Neural cell (in vitro differentiated cells): ENCODE measurements at regions not wholly inside any gene's neighbourhood (a gene's known extent, or its start where the extent isn't known, plus 50 kb on each side); places are given as distances from the start of the nearest gene placed in this dataset.

Source experiments
- EP300 ChIP-seq: fragments of 450-650 bp; conservative IDR thresholded peaks from 2 replicates; pipeline ENCODE4 v1.6.1; 2014; ENCODE audit warnings: antibody characterized with exemption, mild to moderate bottlenecking, moderate library complexity; ENCODE audit not compliant: poor library complexity, severe bottlenecking
- EZH2 ChIP-seq: fragments of 200-600, 300-800 bp; shearing (Covaris generic), sonication (generic); IDR thresholded peaks from 2 replicates; pipeline ENCODE4 v1.6.1; 2014; ENCODE audit warnings: antibody characterized with exemption, low read length, borderline replicate concordance, mild to moderate bottlenecking; ENCODE audit not compliant: insufficient read depth, poor library complexity, severe bottlenecking
- MXI1 ChIP-seq: fragments of 450-650 bp; conservative IDR thresholded peaks from 2 replicates; pipeline ENCODE4 v1.6.1; 2014; ENCODE audit warnings: antibody characterized with exemption, mild to moderate bottlenecking; ENCODE audit not compliant: poor library complexity, severe bottlenecking
- POLR2AphosphoS5 ChIP-seq: IDR thresholded peaks from 2 replicates; pipeline ENCODE4 v1.6.1; 2012
- RAD21 ChIP-seq: fragments of 450-650 bp; conservative IDR thresholded peaks from 2 replicates; pipeline ENCODE4 v1.6.1; 2014; ENCODE audit warnings: antibody characterized with exemption, mild to moderate bottlenecking, moderate library complexity
- TF ChIP-seq, protein P1 (sequence below): fragments of 450-650 bp; IDR thresholded peaks from 2 replicates; pipeline ENCODE4 v1.5.1; 2014; ENCODE audit warnings: antibody characterized with exemption, mild to moderate bottlenecking, moderate library complexity; ENCODE audit not compliant: poor library complexity, severe bottlenecking
- TF ChIP-seq, protein P2 (sequence below): IDR thresholded peaks from 2 replicates; pipeline ENCODE4 v1.6.1; 2012; ENCODE audit warnings: borderline replicate concordance

DNA sequence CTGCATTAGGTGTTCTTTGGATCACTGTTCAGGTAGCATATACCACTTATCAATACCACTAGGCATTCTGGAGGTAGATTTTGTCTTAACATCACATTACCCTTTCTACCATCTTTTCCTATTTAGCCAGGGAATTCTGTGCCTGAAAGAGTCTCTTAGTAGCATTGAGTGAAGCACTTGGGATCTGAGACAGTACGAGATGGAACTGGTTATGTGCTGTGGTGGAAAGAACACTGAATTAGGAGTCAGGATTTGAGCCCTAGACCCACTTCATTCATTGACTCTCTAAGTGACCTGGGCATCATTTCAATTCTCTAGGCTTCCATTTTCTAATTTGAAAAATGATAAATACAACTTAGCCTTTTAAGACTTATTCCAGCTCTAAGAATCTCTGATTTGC, 291.1 kb downstream of the DMAC1 start:
- TF ChIP-seq, protein P1, sequence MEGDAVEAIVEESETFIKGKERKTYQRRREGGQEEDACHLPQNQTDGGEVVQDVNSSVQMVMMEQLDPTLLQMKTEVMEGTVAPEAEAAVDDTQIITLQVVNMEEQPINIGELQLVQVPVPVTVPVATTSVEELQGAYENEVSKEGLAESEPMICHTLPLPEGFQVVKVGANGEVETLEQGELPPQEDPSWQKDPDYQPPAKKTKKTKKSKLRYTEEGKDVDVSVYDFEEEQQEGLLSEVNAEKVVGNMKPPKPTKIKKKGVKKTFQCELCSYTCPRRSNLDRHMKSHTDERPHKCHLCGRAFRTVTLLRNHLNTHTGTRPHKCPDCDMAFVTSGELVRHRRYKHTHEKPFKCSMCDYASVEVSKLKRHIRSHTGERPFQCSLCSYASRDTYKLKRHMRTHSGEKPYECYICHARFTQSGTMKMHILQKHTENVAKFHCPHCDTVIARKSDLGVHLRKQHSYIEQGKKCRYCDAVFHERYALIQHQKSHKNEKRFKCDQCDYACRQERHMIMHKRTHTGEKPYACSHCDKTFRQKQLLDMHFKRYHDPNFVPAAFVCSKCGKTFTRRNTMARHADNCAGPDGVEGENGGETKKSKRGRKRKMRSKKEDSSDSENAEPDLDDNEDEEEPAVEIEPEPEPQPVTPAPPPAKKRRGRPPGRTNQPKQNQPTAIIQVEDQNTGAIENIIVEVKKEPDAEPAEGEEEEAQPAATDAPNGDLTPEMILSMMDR: no peak
- TF ChIP-seq EP300 (no peak), EZH2 (no peak), POLR2AphosphoS5 (no peak), RAD21 (no peak), MXI1 (no peak)
- TF ChIP-seq, protein P2, sequence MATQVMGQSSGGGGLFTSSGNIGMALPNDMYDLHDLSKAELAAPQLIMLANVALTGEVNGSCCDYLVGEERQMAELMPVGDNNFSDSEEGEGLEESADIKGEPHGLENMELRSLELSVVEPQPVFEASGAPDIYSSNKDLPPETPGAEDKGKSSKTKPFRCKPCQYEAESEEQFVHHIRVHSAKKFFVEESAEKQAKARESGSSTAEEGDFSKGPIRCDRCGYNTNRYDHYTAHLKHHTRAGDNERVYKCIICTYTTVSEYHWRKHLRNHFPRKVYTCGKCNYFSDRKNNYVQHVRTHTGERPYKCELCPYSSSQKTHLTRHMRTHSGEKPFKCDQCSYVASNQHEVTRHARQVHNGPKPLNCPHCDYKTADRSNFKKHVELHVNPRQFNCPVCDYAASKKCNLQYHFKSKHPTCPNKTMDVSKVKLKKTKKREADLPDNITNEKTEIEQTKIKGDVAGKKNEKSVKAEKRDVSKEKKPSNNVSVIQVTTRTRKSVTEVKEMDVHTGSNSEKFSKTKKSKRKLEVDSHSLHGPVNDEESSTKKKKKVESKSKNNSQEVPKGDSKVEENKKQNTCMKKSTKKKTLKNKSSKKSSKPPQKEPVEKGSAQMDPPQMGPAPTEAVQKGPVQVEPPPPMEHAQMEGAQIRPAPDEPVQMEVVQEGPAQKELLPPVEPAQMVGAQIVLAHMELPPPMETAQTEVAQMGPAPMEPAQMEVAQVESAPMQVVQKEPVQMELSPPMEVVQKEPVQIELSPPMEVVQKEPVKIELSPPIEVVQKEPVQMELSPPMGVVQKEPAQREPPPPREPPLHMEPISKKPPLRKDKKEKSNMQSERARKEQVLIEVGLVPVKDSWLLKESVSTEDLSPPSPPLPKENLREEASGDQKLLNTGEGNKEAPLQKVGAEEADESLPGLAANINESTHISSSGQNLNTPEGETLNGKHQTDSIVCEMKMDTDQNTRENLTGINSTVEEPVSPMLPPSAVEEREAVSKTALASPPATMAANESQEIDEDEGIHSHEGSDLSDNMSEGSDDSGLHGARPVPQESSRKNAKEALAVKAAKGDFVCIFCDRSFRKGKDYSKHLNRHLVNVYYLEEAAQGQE: no peak
